Kidney (tissue), 13 donors: ENCODE measurements at regions not wholly inside any gene's neighbourhood (a gene's known extent, or its start where the extent isn't known, plus 50 kb on each side); places are given as distances from the start of the nearest gene placed in this dataset.

Experiments
- DNase-seq, 5 donors: peaks; one replicate each; pipeline ENCODE4 v3.0.0-alpha.2; 2013 to 2020
- FAIRE-seq: peaks from 2 replicates; lab custom pipeline; 2012; peaks lifted over from hg19 to GRCh38; lab: Jason Lieb, UNC
- H3K27ac ChIP-seq, 2 donors: one replicate each; pipeline ENCODE4 v1.7.0; 2013; ENCODE audit warnings: low read depth in 2 of 2, low read length in 2 of 2, inconsistent platforms in 1 of 2
- H3K27me3 ChIP-seq: one replicate; pipeline ENCODE4 v1.7.1; 2013; ENCODE audit warnings: low read length, inconsistent platforms; ENCODE audit not compliant: control insufficient read depth, insufficient read depth
- H3K36me3 ChIP-seq, 3 donors: one replicate each; pipeline versions ENCODE4 v1.7.0 to v1.7.1; 2013; ENCODE audit warnings: low read length in 3 of 3, control low read depth in 1 of 3, inconsistent platforms in 1 of 3; ENCODE audit not compliant: insufficient read depth in 3 of 3, control insufficient read depth in 2 of 3
- H3K4me1 ChIP-seq, 3 donors: one replicate each; pipeline versions ENCODE4 v1.7.0 to v1.7.1; 2013; ENCODE audit warnings: low read length in 3 of 3, inconsistent platforms in 1 of 3, low read depth in 1 of 3; ENCODE audit not compliant: control insufficient read depth in 2 of 3, insufficient read depth in 2 of 3
- H3K4me3 ChIP-seq, 3 donors: one replicate each; pipeline versions ENCODE4 v1.7.0 to v1.8.1; 2013; ENCODE audit warnings: low read length in 3 of 3, control low read depth in 1 of 3, inconsistent platforms in 1 of 3
- H3K9ac ChIP-seq, 3 donors: one replicate each; pipeline versions ENCODE4 v1.7.0 to v1.7.1; 2013; ENCODE audit warnings: low read length in 3 of 3, control low read depth in 1 of 3, inconsistent platforms in 1 of 3
- H3K9me3 ChIP-seq, 3 donors: one replicate each; pipeline versions ENCODE4 v1.7.0 to v1.7.1; 2013; ENCODE audit warnings: low read length in 3 of 3, control low read depth in 1 of 3, inconsistent platforms in 1 of 3; ENCODE audit not compliant: control insufficient read depth in 2 of 3, insufficient read depth in 1 of 3
- intact Hi-C: fragments of 100-400 bp; cut with DNase I; formaldehyde crosslinking; loops from one replicate; pipeline ENCODE4 v1.11.1; 2022
- TF ChIP-seq, protein P1 (sequence below): IDR thresholded peaks from 3 replicates; pipeline ENCODE4 v1.5.1; 2012; ENCODE audit warnings: mild to moderate bottlenecking, moderate library complexity, borderline replicate concordance; ENCODE audit not compliant: insufficient read depth; ENCODE audit errors: extremely low read depth
- donor health status: control.
- donor health status: control.
- donor health status: control.
- donor health status: control.
- donor health status: control.
- donor health status: DM: yes; HTN: yes; CAD: no.
- donor health status: Normal renal cell carcinoma (clear cell type).

DNA sequence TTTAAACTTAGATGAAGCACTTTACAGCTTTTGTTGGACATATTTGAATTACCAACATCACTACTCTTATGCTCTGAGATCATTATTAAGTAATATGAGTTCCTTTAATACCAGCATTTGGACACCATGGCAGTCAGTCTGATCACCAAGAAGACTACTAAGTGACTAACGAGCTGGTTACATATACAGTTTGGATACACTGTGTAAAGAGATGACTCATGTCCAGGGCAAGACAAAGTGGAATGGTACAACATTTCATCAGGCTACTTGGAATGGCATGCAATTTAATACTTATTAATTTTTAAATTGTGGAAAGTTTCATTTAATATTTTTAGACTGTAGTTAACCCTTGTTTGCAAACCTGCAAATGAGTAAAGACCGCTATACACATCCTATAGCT, 237.4 kb upstream of the PRDM9 start:
- FAIRE-seq = no peak
- TF ChIP-seq, protein P1, sequence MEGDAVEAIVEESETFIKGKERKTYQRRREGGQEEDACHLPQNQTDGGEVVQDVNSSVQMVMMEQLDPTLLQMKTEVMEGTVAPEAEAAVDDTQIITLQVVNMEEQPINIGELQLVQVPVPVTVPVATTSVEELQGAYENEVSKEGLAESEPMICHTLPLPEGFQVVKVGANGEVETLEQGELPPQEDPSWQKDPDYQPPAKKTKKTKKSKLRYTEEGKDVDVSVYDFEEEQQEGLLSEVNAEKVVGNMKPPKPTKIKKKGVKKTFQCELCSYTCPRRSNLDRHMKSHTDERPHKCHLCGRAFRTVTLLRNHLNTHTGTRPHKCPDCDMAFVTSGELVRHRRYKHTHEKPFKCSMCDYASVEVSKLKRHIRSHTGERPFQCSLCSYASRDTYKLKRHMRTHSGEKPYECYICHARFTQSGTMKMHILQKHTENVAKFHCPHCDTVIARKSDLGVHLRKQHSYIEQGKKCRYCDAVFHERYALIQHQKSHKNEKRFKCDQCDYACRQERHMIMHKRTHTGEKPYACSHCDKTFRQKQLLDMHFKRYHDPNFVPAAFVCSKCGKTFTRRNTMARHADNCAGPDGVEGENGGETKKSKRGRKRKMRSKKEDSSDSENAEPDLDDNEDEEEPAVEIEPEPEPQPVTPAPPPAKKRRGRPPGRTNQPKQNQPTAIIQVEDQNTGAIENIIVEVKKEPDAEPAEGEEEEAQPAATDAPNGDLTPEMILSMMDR = no peak

GRCh38 chr5:23268136-23268535, 239.3 kb upstream of the PRDM9 start:
- no peak for FAIRE-seq

More for the DNA sequence above, 237.4 kb upstream of the PRDM9 start:
- H3K27ac ChIP-seq = no peak overlapping the region
- intact Hi-C loops = no loop called here
- no peak for DNase-seq
- H3K9me3 ChIP-seq = peaks cover 0 to 2% (median 0%) of the 10 kb centered on the region in 3 donors
- H3K4me3 ChIP-seq = no peak overlapping the region
- no peaks in the 10 kb centered on the region for H3K27me3 ChIP-seq
- no peaks in the 10 kb centered on the region for H3K4me1 ChIP-seq
- no peak overlapping the region for H3K9ac ChIP-seq
- H3K36me3 ChIP-seq = no peaks in the 10 kb centered on the region

GRCh38 chr5:23260621-23261020, 246.8 kb upstream of the PRDM9 start:
- Histone ChIP-seq H3K27me3 (no peaks in the 10 kb centered on the region), H3K27ac (no peak overlapping the region), H3K9me3 (no peaks in the 10 kb centered on the region), H3K4me1 (no peaks in the 10 kb centered on the region), H3K4me3 (no peak overlapping the region), H3K36me3 (no peaks in the 10 kb centered on the region), H3K9ac (no peak overlapping the region)
- DNase-seq (no peak), FAIRE-seq (no peak)
- TF ChIP-seq, protein P1 = no peak
- intact Hi-C loops = no loop called here

More at GRCh38 chr5:23268136-23268535, 239.3 kb upstream of the PRDM9 start:
- Histone ChIP-seq H3K27me3 (no peaks in the 10 kb centered on the region), H3K4me3 (no peak overlapping the region), H3K4me1 (no peaks in the 10 kb centered on the region), H3K36me3 (no peaks in the 10 kb centered on the region), H3K9ac (no peak overlapping the region), H3K27ac (no peak overlapping the region), H3K9me3 (peaks cover 0 to 2% (median 0%) of the 10 kb centered on the region in 3 donors)
- DNase-seq = no peak
- TF ChIP-seq, protein P1 = no peak
- intact Hi-C loops = no loop called here

DNA sequence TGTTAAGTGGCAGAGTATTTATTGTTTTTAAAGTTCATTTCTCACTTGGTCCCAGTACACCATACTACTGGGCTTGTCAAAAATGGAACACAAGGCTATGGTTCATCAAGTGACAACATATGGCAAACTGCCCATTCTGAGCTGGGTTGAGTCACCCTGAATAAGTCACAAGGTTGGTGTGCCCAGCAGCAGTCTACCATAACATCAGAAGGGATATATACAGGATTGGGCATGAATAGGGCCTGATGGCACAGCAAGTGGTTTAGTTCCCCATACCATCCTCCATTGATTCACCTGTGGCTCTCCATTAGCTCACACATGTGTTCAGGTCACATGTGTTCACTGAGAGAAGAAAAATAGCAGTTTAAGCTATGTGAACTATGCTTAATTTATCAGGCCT, 249.8 kb upstream of the PRDM9 start:
- FAIRE-seq = no peak
- H3K27ac ChIP-seq = no peak overlapping the region

More for the DNA sequence above, 249.8 kb upstream of the PRDM9 start:
- DNase-seq = no peak
- Histone ChIP-seq H3K9ac (no peak overlapping the region), H3K4me1 (no peaks in the 10 kb centered on the region), H3K27me3 (no peaks in the 10 kb centered on the region), H3K36me3 (no peaks in the 10 kb centered on the region), H3K4me3 (no peak overlapping the region), H3K9me3 (no peaks in the 10 kb centered on the region)
- intact Hi-C loops = no loop called here
- TF ChIP-seq, protein P1 = no peak
